IPS DF 4.7 (cell line): ENCODE measurements at regions not wholly inside any gene's neighbourhood (a gene's known extent, or its start where the extent isn't known, plus 50 kb on each side); places are given as distances from the start of the nearest gene placed in this dataset.

Experiments
- DNase-seq: peaks from one replicate; pipeline ENCODE4 v3.0.0-alpha.2; 2013; ENCODE audit warnings: low spot score; ENCODE audit errors: extremely low read depth

GRCh38 chrY:19357249-19357648 is 387.3 kb downstream of the KDM5D start:
- no peak for DNase-seq

- DNase-seq: no peak
These were observed 387.8 kb downstream of the KDM5D start for GRCh38 chrY:19356735-19357134.

- no peak for DNase-seq
These were observed 389.7 kb downstream of the KDM5D start for GRCh38 chrY:19354857-19355173.

- no peak for DNase-seq
These were observed 390.3 kb downstream of the KDM5D start for GRCh38 chrY:19354061-19354856.

- no peak for DNase-seq
These were observed 392.9 kb downstream of the KDM5D start for GRCh38 chrY:19351616-19352015.

GRCh38 chrY:19321701-19322100 is 422.8 kb downstream of the KDM5D start:
- DNase-seq: no peak

GRCh38 chrY:19319135-19319534 is 425.4 kb downstream of the KDM5D start:
- no peak for DNase-seq

GRCh38 chrY:19317271-19317987 is 427.1 kb downstream of the KDM5D start:
- DNase-seq: no peak

GRCh38 chrY:19307627-19308026 is 436.9 kb downstream of the KDM5D start:
- no peak for DNase-seq

- DNase-seq: no peak
These were observed 441.4 kb downstream of the KDM5D start for GRCh38 chrY:19303136-19303535.

- no peak for DNase-seq
These were observed 453.6 kb downstream of the KDM5D start for GRCh38 chrY:19290925-19291324.

- DNase-seq: no peak
These were observed 470.4 kb downstream of the KDM5D start for GRCh38 chrY:19274076-19274475.

- no peak for DNase-seq
These were observed 476.2 kb downstream of the KDM5D start for GRCh38 chrY:19268331-19268730.

- DNase-seq: no peak
These were observed 479.1 kb downstream of the KDM5D start for GRCh38 chrY:19265404-19265803.

- no peak for DNase-seq
These were observed 482.2 kb downstream of the KDM5D start for GRCh38 chrY:19262310-19262709.

- DNase-seq: no peak
These were observed 458.9 kb upstream of the HSFY2 start for GRCh38 chrY:19232276-19232994.

GRCh38 chrY:19220784-19221183 is 447.2 kb upstream of the HSFY2 start:
- DNase-seq: no peak

- no peak for DNase-seq
These were observed 435.4 kb upstream of the HSFY2 start for GRCh38 chrY:19208915-19209314.

GRCh38 chrY:19207048-19207447 is 433.5 kb upstream of the HSFY2 start:
- no peak for DNase-seq

- DNase-seq: no peak
These were observed 407.3 kb upstream of the HSFY2 start for GRCh38 chrY:19180824-19181223.

GRCh38 chrY:19168202-19168565 is 394.6 kb upstream of the HSFY2 start:
- no peak for DNase-seq
